ENCODE measurements at regions not wholly inside any gene's neighbourhood (a gene's known extent, or its start where the extent isn't known, plus 50 kb on each side); places are given as distances from the start of the nearest gene placed in this dataset.

- Mint-ChIP-seq H3K36me3 (no peaks in the 10 kb centered on the region), H3K9me3 (no peaks in the 10 kb centered on the region), H3K27ac (no peak overlapping the region), H3K4me3 (no peak overlapping the region), H3K27me3 (ENCODE audit: low read depth in 2 of 2) (no peaks in the 10 kb centered on the region), H3K4me1 (no peaks in the 10 kb centered on the region)
- no peaks in the 10 kb centered on the region for H3K36me3 ChIP-seq (ENCODE audit: control insufficient read depth, insufficient read depth, low read length)
- no peak for DNase-seq
- ATAC-seq, result no peak
- WGBS (ENCODE audit: insufficient coverage), result 46% methylated on average over 2 of the region's 3 CpGs
- H3K4me3 ChIP-seq (ENCODE audit: low read length), result no peak overlapping the region
- no peaks in the 10 kb centered on the region for H3K27me3 ChIP-seq (ENCODE audit: control insufficient read depth, insufficient read depth, low read length)
- no peaks in the 10 kb centered on the region for H3K9me3 ChIP-seq (ENCODE audit: control insufficient read depth, insufficient read depth, low read length)
- H3K27ac ChIP-seq (ENCODE audit: low read length), result no peak overlapping the region
- intact Hi-C loops (cut with micrococcal nuclease), result loop anchor here (10.0 kb wide), 1 partner anchor 87 kb away; no protein-coding TSS in a partner anchor
- TF ChIP-seq, protein P1, sequence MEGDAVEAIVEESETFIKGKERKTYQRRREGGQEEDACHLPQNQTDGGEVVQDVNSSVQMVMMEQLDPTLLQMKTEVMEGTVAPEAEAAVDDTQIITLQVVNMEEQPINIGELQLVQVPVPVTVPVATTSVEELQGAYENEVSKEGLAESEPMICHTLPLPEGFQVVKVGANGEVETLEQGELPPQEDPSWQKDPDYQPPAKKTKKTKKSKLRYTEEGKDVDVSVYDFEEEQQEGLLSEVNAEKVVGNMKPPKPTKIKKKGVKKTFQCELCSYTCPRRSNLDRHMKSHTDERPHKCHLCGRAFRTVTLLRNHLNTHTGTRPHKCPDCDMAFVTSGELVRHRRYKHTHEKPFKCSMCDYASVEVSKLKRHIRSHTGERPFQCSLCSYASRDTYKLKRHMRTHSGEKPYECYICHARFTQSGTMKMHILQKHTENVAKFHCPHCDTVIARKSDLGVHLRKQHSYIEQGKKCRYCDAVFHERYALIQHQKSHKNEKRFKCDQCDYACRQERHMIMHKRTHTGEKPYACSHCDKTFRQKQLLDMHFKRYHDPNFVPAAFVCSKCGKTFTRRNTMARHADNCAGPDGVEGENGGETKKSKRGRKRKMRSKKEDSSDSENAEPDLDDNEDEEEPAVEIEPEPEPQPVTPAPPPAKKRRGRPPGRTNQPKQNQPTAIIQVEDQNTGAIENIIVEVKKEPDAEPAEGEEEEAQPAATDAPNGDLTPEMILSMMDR (IDR thresholded peaks at IDR 0.05), result no peak
- H3K4me1 ChIP-seq (ENCODE audit: control insufficient read depth, insufficient read depth, low read length), result no peaks in the 10 kb centered on the region
These were observed 273.1 kb upstream of the UBE2E3 start for GRCh38 chr2:180707175-180707883.

GRCh38 chr2:180706694-180707093 lies 273.7 kb upstream of the UBE2E3 start:
- Histone ChIP-seq H3K4me1 (ENCODE audit: control insufficient read depth, insufficient read depth, low read length) (no peaks in the 10 kb centered on the region), H3K27ac (ENCODE audit: low read length) (no peak overlapping the region), H3K36me3 (ENCODE audit: control insufficient read depth, insufficient read depth, low read length) (no peaks in the 10 kb centered on the region), H3K9me3 (ENCODE audit: control insufficient read depth, insufficient read depth, low read length) (no peaks in the 10 kb centered on the region), H3K27me3 (ENCODE audit: control insufficient read depth, insufficient read depth, low read length) (no peaks in the 10 kb centered on the region), H3K4me3 (ENCODE audit: low read length) (no peak overlapping the region)
- ATAC-seq, result no peak
- H3K4me1 Mint-ChIP-seq, result no peaks in the 10 kb centered on the region
- TF ChIP-seq, protein P1 (IDR thresholded peaks at IDR 0.05), result no peak
- no peak overlapping the region for H3K27ac Mint-ChIP-seq
- no peaks in the 10 kb centered on the region for H3K9me3 Mint-ChIP-seq
- no peak for DNase-seq
- no peaks in the 10 kb centered on the region for H3K27me3 Mint-ChIP-seq (ENCODE audit: low read depth in 2 of 2)
- no peak overlapping the region for H3K4me3 Mint-ChIP-seq
- intact Hi-C loops (cut with micrococcal nuclease), result loop anchor here (10.0 kb wide), 1 partner anchor 88 kb away; no protein-coding TSS in a partner anchor
- H3K36me3 Mint-ChIP-seq, result no peaks in the 10 kb centered on the region

DNA sequence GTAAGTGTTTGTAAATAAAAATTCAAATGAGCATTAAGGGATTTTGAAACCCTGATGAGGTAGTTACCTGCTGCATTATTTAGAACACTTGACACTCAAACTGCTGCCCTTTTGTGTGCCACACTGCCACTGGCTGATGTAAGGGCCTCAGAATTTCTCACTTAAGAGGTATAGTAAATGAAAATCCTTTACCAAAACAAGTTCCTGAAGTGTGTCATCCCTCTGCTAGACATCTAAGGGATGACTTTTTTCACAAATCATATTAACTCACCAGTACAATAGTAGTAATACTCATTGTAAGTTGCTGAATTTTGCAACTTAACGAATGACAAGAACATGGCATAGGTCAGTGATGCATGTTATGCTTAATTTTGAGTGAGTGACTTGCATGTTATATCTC lies 274.9 kb upstream of the UBE2E3 start:
- intact Hi-C loops (cut with micrococcal nuclease), result loop anchor here (10.0 kb wide), 1 partner anchor 89 kb away; no protein-coding TSS in a partner anchor
- TF ChIP-seq, protein P1 (IDR thresholded peaks at IDR 0.05), result no peak
- Histone ChIP-seq H3K27me3 (ENCODE audit: control insufficient read depth, insufficient read depth, low read length) (no peaks in the 10 kb centered on the region), H3K27ac (ENCODE audit: low read length) (no peak overlapping the region), H3K9me3 (ENCODE audit: control insufficient read depth, insufficient read depth, low read length) (no peaks in the 10 kb centered on the region), H3K4me3 (ENCODE audit: low read length) (no peak overlapping the region), H3K36me3 (ENCODE audit: control insufficient read depth, insufficient read depth, low read length) (no peaks in the 10 kb centered on the region), H3K4me1 (ENCODE audit: control insufficient read depth, insufficient read depth, low read length) (no peaks in the 10 kb centered on the region)
- no peaks in the 10 kb centered on the region for H3K27me3 Mint-ChIP-seq (ENCODE audit: low read depth in 2 of 2)
- ATAC-seq (no peak), DNase-seq (no peak)
- no peak overlapping the region for H3K27ac Mint-ChIP-seq
- no peaks in the 10 kb centered on the region for H3K36me3 Mint-ChIP-seq
- H3K4me3 Mint-ChIP-seq, result no peak overlapping the region
- no peaks in the 10 kb centered on the region for H3K9me3 Mint-ChIP-seq
- no peaks in the 10 kb centered on the region for H3K4me1 Mint-ChIP-seq
- WGBS (ENCODE audit: insufficient coverage), result no CpG with 5 or more reads among the region's 1 CpG

DNA sequence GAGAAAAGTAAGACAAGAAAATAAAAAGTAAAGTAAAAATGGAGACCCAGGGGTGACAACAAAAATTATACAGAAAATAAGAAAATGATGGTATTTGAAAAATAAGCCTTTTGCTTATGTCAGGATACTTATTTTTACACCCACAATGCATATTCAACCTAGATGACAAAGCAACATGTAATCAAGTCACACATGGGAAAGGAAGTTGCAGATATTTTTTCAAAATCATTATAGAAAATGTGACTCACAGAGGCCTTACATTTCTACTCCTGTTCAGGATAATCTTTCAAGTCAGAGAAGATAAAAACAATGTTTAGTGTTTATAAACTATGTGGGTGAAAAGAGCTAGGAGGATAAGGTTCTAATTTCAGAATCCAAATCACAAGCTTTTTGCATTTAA lies 275.3 kb upstream of the UBE2E3 start:
- no peak for DNase-seq
- no peaks in the 10 kb centered on the region for H3K36me3 ChIP-seq (ENCODE audit: control insufficient read depth, insufficient read depth, low read length)
- Mint-ChIP-seq H3K27me3 (ENCODE audit: low read depth in 2 of 2) (no peaks in the 10 kb centered on the region), H3K27ac (no peak overlapping the region), H3K4me1 (no peaks in the 10 kb centered on the region), H3K36me3 (no peaks in the 10 kb centered on the region), H3K4me3 (no peak overlapping the region), H3K9me3 (no peaks in the 10 kb centered on the region)
- TF ChIP-seq, protein P1 (IDR thresholded peaks at IDR 0.05), result no peak
- H3K27me3 ChIP-seq (ENCODE audit: control insufficient read depth, insufficient read depth, low read length), result no peaks in the 10 kb centered on the region
- no peaks in the 10 kb centered on the region for H3K9me3 ChIP-seq (ENCODE audit: control insufficient read depth, insufficient read depth, low read length)
- no peak for ATAC-seq
- H3K4me1 ChIP-seq (ENCODE audit: control insufficient read depth, insufficient read depth, low read length), result no peaks in the 10 kb centered on the region
- intact Hi-C loops (cut with micrococcal nuclease), result loop anchor here (10.0 kb wide), 1 partner anchor 90 kb away; no protein-coding TSS in a partner anchor
- H3K4me3 ChIP-seq (ENCODE audit: low read length), result no peak overlapping the region
- no peak overlapping the region for H3K27ac ChIP-seq (ENCODE audit: low read length)

All from natural killer cell (primary cell).